ENCODE measurements at regions not wholly inside any gene's neighbourhood (a gene's known extent, or its start where the extent isn't known, plus 50 kb on each side); places are given as distances from the start of the nearest gene placed in this dataset.

- in situ Hi-C loops (cut with MboI; ENCODE audit: low sequenced_read_pairs in 4 of 4): no loop called here
- no peak for TF ChIP-seq POLR2A (IDR thresholded peaks at IDR 0.05)
- TF ChIP-seq, protein P1, sequence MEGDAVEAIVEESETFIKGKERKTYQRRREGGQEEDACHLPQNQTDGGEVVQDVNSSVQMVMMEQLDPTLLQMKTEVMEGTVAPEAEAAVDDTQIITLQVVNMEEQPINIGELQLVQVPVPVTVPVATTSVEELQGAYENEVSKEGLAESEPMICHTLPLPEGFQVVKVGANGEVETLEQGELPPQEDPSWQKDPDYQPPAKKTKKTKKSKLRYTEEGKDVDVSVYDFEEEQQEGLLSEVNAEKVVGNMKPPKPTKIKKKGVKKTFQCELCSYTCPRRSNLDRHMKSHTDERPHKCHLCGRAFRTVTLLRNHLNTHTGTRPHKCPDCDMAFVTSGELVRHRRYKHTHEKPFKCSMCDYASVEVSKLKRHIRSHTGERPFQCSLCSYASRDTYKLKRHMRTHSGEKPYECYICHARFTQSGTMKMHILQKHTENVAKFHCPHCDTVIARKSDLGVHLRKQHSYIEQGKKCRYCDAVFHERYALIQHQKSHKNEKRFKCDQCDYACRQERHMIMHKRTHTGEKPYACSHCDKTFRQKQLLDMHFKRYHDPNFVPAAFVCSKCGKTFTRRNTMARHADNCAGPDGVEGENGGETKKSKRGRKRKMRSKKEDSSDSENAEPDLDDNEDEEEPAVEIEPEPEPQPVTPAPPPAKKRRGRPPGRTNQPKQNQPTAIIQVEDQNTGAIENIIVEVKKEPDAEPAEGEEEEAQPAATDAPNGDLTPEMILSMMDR (IDR thresholded peaks at IDR 0.05 in 4 of 5, conservative IDR thresholded peaks at IDR 0.05 in 1 of 5): no peak
Measured at GRCh38 chr13:21945195-21945594, 274.3 kb downstream of the FGF9 start.

GRCh38 chr13:21946964-21947363, 276.1 kb downstream of the FGF9 start:
- H3K9me3 ChIP-seq: no peaks in the 10 kb centered on the region
- DNase-seq: no peak
- intact Hi-C loops (cut with DNase I; ENCODE audit: low total_unique reads): no loop called here
- no peak for ATAC-seq
- no peaks in the 10 kb centered on the region for H3K36me3 ChIP-seq
- no peaks in the 10 kb centered on the region for H3K27me3 ChIP-seq
- TF ChIP-seq, protein P1 (IDR thresholded peaks at IDR 0.05 in 4 of 5, conservative IDR thresholded peaks at IDR 0.05 in 1 of 5): no peak
- no peak for TF ChIP-seq POLR2A (IDR thresholded peaks at IDR 0.05)
- in situ Hi-C loops (cut with MboI; ENCODE audit: low sequenced_read_pairs in 4 of 4): no loop called here
- no peak overlapping the region for H3K27ac ChIP-seq
- H3K4me1 ChIP-seq: no peaks in the 10 kb centered on the region
- no peak overlapping the region for H3K4me3 ChIP-seq

More at GRCh38 chr13:21945195-21945594, 274.3 kb downstream of the FGF9 start:
- H3K36me3 ChIP-seq: no peaks in the 10 kb centered on the region
- no peak for ATAC-seq
- intact Hi-C loops (cut with DNase I; ENCODE audit: low total_unique reads): no loop called here
- DNase-seq: no peak
- no peak overlapping the region for H3K27ac ChIP-seq
- no peaks in the 10 kb centered on the region for H3K27me3 ChIP-seq
- no peaks in the 10 kb centered on the region for H3K9me3 ChIP-seq
- no peaks in the 10 kb centered on the region for H3K4me1 ChIP-seq
- no peak overlapping the region for H3K4me3 ChIP-seq

- no peak overlapping the region for H3K4me3 ChIP-seq
- ATAC-seq: no peak
Measured at GRCh38 chr13:21948769-21949474, 278.0 kb downstream of the FGF9 start.

DNA sequence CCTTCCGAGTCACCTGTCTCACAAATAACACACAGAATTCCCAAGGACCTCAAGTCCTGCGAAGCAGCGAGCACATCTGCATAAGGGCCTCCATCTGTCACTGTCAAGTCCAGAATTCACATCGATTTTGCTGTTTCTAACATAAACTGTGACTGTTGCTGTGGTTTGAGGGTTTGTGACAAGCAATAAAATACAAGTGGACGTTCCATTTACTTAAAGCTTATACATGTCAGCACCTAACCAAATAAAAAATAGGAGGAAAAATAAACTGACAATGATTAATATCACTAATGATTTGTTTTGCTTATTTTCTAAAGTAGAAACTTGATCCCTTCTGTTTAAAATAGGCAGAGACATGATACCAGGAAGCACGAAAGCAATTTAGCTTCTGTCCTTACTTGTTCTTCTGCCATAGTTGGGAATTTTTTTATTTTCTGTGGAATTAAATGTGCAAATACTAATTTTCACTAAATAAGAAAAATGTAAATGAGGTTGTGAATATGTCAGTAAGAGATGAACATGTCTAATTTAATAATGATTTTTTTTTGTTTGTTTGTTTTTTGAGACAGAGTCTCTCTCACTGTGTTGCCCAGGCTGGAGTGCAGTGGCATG, 279.1 kb downstream of the FGF9 start:
- Histone ChIP-seq H3K4me3 (no peak overlapping the region), H3K4me1 (no peaks in the 10 kb centered on the region), H3K36me3 (no peaks in the 10 kb centered on the region), H3K27me3 (no peaks in the 10 kb centered on the region), H3K9me3 (no peaks in the 10 kb centered on the region), H3K27ac (no peak overlapping the region)
- in situ Hi-C loops (cut with MboI; ENCODE audit: low sequenced_read_pairs in 4 of 4): no loop called here
- no peak for TF ChIP-seq POLR2A (IDR thresholded peaks at IDR 0.05)
- TF ChIP-seq, protein P1 (IDR thresholded peaks at IDR 0.05 in 4 of 5, conservative IDR thresholded peaks at IDR 0.05 in 1 of 5): no peak
- intact Hi-C loops (cut with DNase I; ENCODE audit: low total_unique reads): no loop called here
- ATAC-seq (no peak), DNase-seq (no peak)

More at GRCh38 chr13:21948769-21949474, 278.0 kb downstream of the FGF9 start:
- Histone ChIP-seq H3K9me3 (no peaks in the 10 kb centered on the region), H3K27ac (no peak overlapping the region), H3K36me3 (no peaks in the 10 kb centered on the region), H3K4me1 (no peaks in the 10 kb centered on the region), H3K27me3 (no peaks in the 10 kb centered on the region)
- intact Hi-C loops (cut with DNase I; ENCODE audit: low total_unique reads): no loop called here
- DNase-seq: no peak
- in situ Hi-C loops (cut with MboI; ENCODE audit: low sequenced_read_pairs in 4 of 4): no loop called here
- TF ChIP-seq, protein P1 (IDR thresholded peaks at IDR 0.05 in 4 of 5, conservative IDR thresholded peaks at IDR 0.05 in 1 of 5): no peak
- TF ChIP-seq POLR2A (IDR thresholded peaks at IDR 0.05): no peak

Measured in gastrocnemius medialis (tissue), 4 donors.